ENCODE measurements at regions not wholly inside any gene's neighbourhood (a gene's known extent, or its start where the extent isn't known, plus 50 kb on each side); places are given as distances from the start of the nearest gene placed in this dataset.

DNA sequence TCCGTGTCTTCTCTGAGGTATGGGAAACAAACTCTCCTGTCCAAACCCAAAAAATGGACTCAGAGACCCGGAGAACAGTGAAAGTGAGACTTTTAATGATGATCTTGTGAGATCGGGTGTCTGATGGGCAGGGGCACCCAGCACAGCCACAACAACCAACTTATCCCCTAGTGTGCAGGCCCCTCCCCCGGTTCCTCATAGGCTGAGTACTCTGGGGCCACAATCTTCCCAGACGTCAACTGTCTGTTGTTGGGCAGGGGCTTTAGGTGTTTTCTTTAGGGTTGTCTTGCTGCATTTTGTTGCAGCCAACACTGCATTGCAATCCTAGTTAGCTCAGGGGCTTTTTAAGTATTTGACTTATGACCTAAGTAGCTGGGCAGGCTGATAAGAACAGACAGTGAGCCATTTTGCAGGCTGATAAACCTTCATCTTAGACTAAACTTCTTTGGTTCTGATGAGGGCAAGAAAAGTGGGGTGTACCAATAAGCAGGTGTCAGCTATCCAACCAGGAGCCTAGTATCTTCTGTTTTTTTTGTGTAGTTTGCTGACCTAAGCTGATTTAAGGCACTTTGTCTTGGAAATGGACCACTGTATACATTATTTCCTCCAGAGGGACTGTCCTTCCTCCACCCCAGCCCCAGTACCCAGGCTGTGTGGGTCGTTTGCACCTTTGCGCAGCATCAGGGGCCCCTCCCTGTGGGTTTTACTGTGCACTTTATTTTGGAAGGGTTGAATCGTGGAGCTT lies 1323.6 kb downstream of the TBC1D22A start:
- H3K27ac ChIP-seq (ENCODE audit: low read depth, low read length): no peak overlapping the region
- no peak overlapping the region for H3K4me2 ChIP-seq (ENCODE audit: low read length)
- H3K79me2 ChIP-seq (ENCODE audit: insufficient read depth, low read length): no peaks in the 10 kb centered on the region
- POLR2A ChIA-PET: no interaction called here
- no peak for TF ChIP-seq EZH2 (IDR thresholded peaks at IDR 0.05)
- TF ChIP-seq, protein P1, sequence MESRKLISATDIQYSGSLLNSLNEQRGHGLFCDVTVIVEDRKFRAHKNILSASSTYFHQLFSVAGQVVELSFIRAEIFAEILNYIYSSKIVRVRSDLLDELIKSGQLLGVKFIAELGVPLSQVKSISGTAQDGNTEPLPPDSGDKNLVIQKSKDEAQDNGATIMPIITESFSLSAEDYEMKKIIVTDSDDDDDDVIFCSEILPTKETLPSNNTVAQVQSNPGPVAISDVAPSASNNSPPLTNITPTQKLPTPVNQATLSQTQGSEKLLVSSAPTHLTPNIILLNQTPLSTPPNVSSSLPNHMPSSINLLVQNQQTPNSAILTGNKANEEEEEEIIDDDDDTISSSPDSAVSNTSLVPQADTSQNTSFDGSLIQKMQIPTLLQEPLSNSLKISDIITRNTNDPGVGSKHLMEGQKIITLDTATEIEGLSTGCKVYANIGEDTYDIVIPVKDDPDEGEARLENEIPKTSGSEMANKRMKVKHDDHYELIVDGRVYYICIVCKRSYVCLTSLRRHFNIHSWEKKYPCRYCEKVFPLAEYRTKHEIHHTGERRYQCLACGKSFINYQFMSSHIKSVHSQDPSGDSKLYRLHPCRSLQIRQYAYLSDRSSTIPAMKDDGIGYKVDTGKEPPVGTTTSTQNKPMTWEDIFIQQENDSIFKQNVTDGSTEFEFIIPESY (IDR thresholded peaks at IDR 0.05; ENCODE audit: extremely low read depth, insufficient replicate concordance, low read length): no peak
- TF ChIP-seq, protein P2, sequence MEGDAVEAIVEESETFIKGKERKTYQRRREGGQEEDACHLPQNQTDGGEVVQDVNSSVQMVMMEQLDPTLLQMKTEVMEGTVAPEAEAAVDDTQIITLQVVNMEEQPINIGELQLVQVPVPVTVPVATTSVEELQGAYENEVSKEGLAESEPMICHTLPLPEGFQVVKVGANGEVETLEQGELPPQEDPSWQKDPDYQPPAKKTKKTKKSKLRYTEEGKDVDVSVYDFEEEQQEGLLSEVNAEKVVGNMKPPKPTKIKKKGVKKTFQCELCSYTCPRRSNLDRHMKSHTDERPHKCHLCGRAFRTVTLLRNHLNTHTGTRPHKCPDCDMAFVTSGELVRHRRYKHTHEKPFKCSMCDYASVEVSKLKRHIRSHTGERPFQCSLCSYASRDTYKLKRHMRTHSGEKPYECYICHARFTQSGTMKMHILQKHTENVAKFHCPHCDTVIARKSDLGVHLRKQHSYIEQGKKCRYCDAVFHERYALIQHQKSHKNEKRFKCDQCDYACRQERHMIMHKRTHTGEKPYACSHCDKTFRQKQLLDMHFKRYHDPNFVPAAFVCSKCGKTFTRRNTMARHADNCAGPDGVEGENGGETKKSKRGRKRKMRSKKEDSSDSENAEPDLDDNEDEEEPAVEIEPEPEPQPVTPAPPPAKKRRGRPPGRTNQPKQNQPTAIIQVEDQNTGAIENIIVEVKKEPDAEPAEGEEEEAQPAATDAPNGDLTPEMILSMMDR (IDR thresholded peaks at IDR 0.05 in 2 of 3, conservative IDR thresholded peaks at IDR 0.05 in 1 of 3; ENCODE audit: borderline replicate concordance in 1 of 3, insufficient read depth in 1 of 3, low read depth in 2 of 3, low read length in 2 of 3): no peak
- TF ChIP-seq, protein P3, sequence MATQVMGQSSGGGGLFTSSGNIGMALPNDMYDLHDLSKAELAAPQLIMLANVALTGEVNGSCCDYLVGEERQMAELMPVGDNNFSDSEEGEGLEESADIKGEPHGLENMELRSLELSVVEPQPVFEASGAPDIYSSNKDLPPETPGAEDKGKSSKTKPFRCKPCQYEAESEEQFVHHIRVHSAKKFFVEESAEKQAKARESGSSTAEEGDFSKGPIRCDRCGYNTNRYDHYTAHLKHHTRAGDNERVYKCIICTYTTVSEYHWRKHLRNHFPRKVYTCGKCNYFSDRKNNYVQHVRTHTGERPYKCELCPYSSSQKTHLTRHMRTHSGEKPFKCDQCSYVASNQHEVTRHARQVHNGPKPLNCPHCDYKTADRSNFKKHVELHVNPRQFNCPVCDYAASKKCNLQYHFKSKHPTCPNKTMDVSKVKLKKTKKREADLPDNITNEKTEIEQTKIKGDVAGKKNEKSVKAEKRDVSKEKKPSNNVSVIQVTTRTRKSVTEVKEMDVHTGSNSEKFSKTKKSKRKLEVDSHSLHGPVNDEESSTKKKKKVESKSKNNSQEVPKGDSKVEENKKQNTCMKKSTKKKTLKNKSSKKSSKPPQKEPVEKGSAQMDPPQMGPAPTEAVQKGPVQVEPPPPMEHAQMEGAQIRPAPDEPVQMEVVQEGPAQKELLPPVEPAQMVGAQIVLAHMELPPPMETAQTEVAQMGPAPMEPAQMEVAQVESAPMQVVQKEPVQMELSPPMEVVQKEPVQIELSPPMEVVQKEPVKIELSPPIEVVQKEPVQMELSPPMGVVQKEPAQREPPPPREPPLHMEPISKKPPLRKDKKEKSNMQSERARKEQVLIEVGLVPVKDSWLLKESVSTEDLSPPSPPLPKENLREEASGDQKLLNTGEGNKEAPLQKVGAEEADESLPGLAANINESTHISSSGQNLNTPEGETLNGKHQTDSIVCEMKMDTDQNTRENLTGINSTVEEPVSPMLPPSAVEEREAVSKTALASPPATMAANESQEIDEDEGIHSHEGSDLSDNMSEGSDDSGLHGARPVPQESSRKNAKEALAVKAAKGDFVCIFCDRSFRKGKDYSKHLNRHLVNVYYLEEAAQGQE (IDR thresholded peaks at IDR 0.05; ENCODE audit: low read depth): no peak
- no peak for TF ChIP-seq SIN3A (IDR thresholded peaks at IDR 0.05; ENCODE audit: low read depth)
- no peak for TF ChIP-seq ELF1 (IDR thresholded peaks at IDR 0.05; ENCODE audit: borderline replicate concordance, low read depth)
- TF ChIP-seq ZNF274 (IDR thresholded peaks at IDR 0.05; ENCODE audit: low read depth, low read length): no peak
- no peak overlapping the region for H2AFZ ChIP-seq (ENCODE audit: low read depth, low read length, poor library complexity, severe bottlenecking)
- H3K9me2 ChIP-seq (ENCODE audit: insufficient read depth): no peaks in the 10 kb centered on the region
- no peaks in the 10 kb centered on the region for H3K36me3 ChIP-seq (ENCODE audit: control insufficient read depth in 1 of 2, insufficient read depth in 2 of 2, low read length in 2 of 2)
- H3K4me3 ChIP-seq (replicated peaks in 1 of 2; ENCODE audit: low read depth in 1 of 2, low read length in 2 of 2): no peak overlapping the region
- H3K27me3 ChIP-seq (ENCODE audit: insufficient read depth, low read length): no peaks in the 10 kb centered on the region
- intact Hi-C loops (cut with micrococcal nuclease): no loop called here
- BruUV-seq (replicated peaks): no TSS peak
- CTCF ChIA-PET: no interaction called here
- H3K9me3 ChIP-seq (ENCODE audit: control insufficient read depth in 1 of 2, insufficient read depth in 1 of 2, low read depth in 1 of 2, low read length in 2 of 2): no peaks in the 10 kb centered on the region; a peak in 1 of 4 replicates
- H3K4me1 ChIP-seq (ENCODE audit: control insufficient read depth in 1 of 2, insufficient read depth in 2 of 2, low read length in 2 of 2): peaks cover 5 to 9% of the 10 kb centered on the region in 2 experiments; a peak in 2 of 4 replicates
- no peak for DNase-seq (ENCODE audit: low read depth, low spot score)
- RAD21 ChIA-PET (ENCODE audit: low non-redundant PET in 1 of 2, low total read pairs in 2 of 2, uncharacterized antibody in 2 of 2, unreplicated experiment in 2 of 2): no interaction called here
- no peaks in the 10 kb centered on the region for H4K20me1 ChIP-seq (ENCODE audit: insufficient read depth)
- ATAC-seq: no peak
- H3K9ac ChIP-seq (ENCODE audit: low read length): no peak overlapping the region
